Mucosa of descending colon (tissue), 3 donors: ENCODE measurements at regions not wholly inside any gene's neighbourhood (a gene's known extent, or its start where the extent isn't known, plus 50 kb on each side); places are given as distances from the start of the nearest gene placed in this dataset.

Experiments
- ATAC-seq: fragments of 200-7000 bp; cut with Tn5 transposase; one replicate; pipeline ENCODE4 v1.9.1; 2020; ENCODE audit warnings: mild to moderate bottlenecking, moderate library complexity
- DNase-seq, 3 donors: peaks; one replicate each; pipeline ENCODE4 v3.0.0-alpha.2; 2020
- H3K36me3 ChIP-seq: fragments of 200-600 bp; one replicate; pipeline ENCODE4 v1.8.0; 2021; ENCODE audit warnings: low read depth, mild to moderate bottlenecking
- H3K4me1 ChIP-seq: fragments of 200-600 bp; one replicate; pipeline ENCODE4 v1.8.0; 2021; ENCODE audit warnings: low read depth, mild to moderate bottlenecking
- H3K4me3 ChIP-seq: fragments of 200-600 bp; one replicate; pipeline ENCODE4 v1.8.0; 2021; ENCODE audit warnings: mild to moderate bottlenecking
- H3K9me3 ChIP-seq: fragments of 200-600 bp; one replicate; pipeline ENCODE4 v1.8.0; 2021; ENCODE audit warnings: mild to moderate bottlenecking
- intact Hi-C, 2 donors: fragments of 100-400 bp; cut with DNase I in 1 of 2; cut with micrococcal nuclease in 1 of 2; formaldehyde crosslinking; loops; one replicate each; pipeline versions ENCODE4 v1.11.0 to v1.11.1; 2022; cut with DNase I, micrococcal nuclease
- TF ChIP-seq, protein P1 (sequence below): fragments of 200-600 bp; IDR thresholded peaks from one replicate; pipeline ENCODE4 v1.8.0; 2022; ENCODE audit warnings: antibody characterized with exemption, mild to moderate bottlenecking
- donor health status: DM: no; HTN: no; CAD: no; lungs with moderate emphysema.
- donor health status: DM: no; HTN: no; CAD: no.
- donor health status: DM: no; HTN: yes; CAD: no.

GRCh38 chrX:13152518-13153185, 108.2 kb upstream of the FAM9C start:
- Histone ChIP-seq H3K4me1 (no peaks in the 10 kb centered on the region), H3K9me3 (no peaks in the 10 kb centered on the region), H3K4me3 (no peak overlapping the region), H3K36me3 (no peaks in the 10 kb centered on the region)
- TF ChIP-seq, protein P1, sequence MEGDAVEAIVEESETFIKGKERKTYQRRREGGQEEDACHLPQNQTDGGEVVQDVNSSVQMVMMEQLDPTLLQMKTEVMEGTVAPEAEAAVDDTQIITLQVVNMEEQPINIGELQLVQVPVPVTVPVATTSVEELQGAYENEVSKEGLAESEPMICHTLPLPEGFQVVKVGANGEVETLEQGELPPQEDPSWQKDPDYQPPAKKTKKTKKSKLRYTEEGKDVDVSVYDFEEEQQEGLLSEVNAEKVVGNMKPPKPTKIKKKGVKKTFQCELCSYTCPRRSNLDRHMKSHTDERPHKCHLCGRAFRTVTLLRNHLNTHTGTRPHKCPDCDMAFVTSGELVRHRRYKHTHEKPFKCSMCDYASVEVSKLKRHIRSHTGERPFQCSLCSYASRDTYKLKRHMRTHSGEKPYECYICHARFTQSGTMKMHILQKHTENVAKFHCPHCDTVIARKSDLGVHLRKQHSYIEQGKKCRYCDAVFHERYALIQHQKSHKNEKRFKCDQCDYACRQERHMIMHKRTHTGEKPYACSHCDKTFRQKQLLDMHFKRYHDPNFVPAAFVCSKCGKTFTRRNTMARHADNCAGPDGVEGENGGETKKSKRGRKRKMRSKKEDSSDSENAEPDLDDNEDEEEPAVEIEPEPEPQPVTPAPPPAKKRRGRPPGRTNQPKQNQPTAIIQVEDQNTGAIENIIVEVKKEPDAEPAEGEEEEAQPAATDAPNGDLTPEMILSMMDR, result no peak
- intact Hi-C loops, result no loop called here
- ATAC-seq, result no peak
- DNase-seq, result no peak

- TF ChIP-seq, protein P1, result no peak
- no peak overlapping the region for H3K4me3 ChIP-seq
Observed at GRCh38 chrX:13151828-13152517, 107.6 kb upstream of the FAM9C start.

GRCh38 chrX:13149702-13150350, 105.4 kb upstream of the FAM9C start:
- TF ChIP-seq, protein P1, result no peak
- H3K36me3 ChIP-seq, result no peaks in the 10 kb centered on the region
- peak; percentile 35 for ATAC-seq

More at GRCh38 chrX:13151828-13152517, 107.6 kb upstream of the FAM9C start:
- intact Hi-C loops, result no loop called here
- no peaks in the 10 kb centered on the region for H3K9me3 ChIP-seq
- ATAC-seq, result peak; percentile 65
- no peaks in the 10 kb centered on the region for H3K4me1 ChIP-seq
- no peak for DNase-seq
- H3K36me3 ChIP-seq, result no peaks in the 10 kb centered on the region

GRCh38 chrX:13147733-13148132, 103.3 kb upstream of the FAM9C start:
- Histone ChIP-seq H3K36me3 (no peaks in the 10 kb centered on the region), H3K4me3 (no peak overlapping the region), H3K4me1 (no peaks in the 10 kb centered on the region), H3K9me3 (no peaks in the 10 kb centered on the region)
- DNase-seq (no peak), ATAC-seq (no peak)
- TF ChIP-seq, protein P1, result no peak
- intact Hi-C loops, result no loop called here

More at GRCh38 chrX:13149702-13150350, 105.4 kb upstream of the FAM9C start:
- DNase-seq, result no peak
- Histone ChIP-seq H3K4me1 (no peaks in the 10 kb centered on the region), H3K4me3 (no peak overlapping the region), H3K9me3 (no peaks in the 10 kb centered on the region)
- intact Hi-C loops, result no loop called here

DNA sequence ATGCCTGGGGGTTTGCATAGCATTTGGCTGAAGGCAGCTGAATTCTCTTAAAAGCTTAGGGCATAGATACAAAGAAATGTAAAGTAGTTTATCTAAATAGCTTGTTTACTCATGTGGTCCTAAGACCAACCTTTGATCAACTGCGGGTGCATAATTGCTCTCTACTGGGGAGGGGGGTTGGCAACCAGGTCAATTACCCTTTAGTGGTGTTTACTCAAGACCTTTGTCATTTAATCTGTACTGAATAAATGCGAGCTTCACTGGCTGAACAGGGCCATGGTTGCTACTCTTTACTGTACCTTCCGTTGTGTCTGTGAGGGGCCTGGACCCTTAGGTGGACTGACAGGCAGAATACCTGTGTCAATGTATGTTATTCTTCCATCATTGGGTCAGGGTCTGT, 102.7 kb upstream of the FAM9C start:
- ATAC-seq, result no peak
- intact Hi-C loops, result no loop called here

More for the DNA sequence above, 102.7 kb upstream of the FAM9C start:
- Histone ChIP-seq H3K4me3 (no peak overlapping the region), H3K9me3 (no peaks in the 10 kb centered on the region), H3K36me3 (no peaks in the 10 kb centered on the region), H3K4me1 (no peaks in the 10 kb centered on the region)
- TF ChIP-seq, protein P1, result no peak
- no peak for DNase-seq
